ENCODE measurements at regions not wholly inside any gene's neighbourhood (a gene's known extent, or its start where the extent isn't known, plus 50 kb on each side); places are given as distances from the start of the nearest gene placed in this dataset.

- TF ChIP-seq FOXM1 (IDR thresholded peaks at IDR 0.05; ENCODE audit: borderline replicate concordance) (no peak), TARDBP (IDR thresholded peaks at IDR 0.05) (no peak), NFRKB (IDR thresholded peaks at IDR 0.05) (no peak)
These were observed 413.7 kb downstream of the PTPRU start for GRCh38 chr1:29650041-29650400.
